Upper lobe of left lung (tissue), 4 donors: ENCODE measurements at regions not wholly inside any gene's neighbourhood (a gene's known extent, or its start where the extent isn't known, plus 50 kb on each side); places are given as distances from the start of the nearest gene placed in this dataset.

Source experiments
- CTCF ChIP-seq, 6 experiments: fragments of 450-650 bp in 4 of 6; fragments of 200-600 bp in 2 of 6; sonication (generic) in 2 of 6; IDR thresholded peaks; one replicate each; pipeline ENCODE4 v1.5.1; 2016 to 2019; ENCODE audit warnings: antibody characterized with exemption in 6 of 6
- POLR2AphosphoS5 ChIP-seq, 2 donors: sonication (generic); formaldehyde crosslinking; IDR thresholded peaks; one replicate each; pipeline ENCODE4 v1.5.1; 2017; ENCODE audit warnings: antibody characterized with exemption in 2 of 2

GRCh38 chr3:124636101-124636862, 94.0 kb upstream of the UMPS start:
- TF ChIP-seq CTCF (IDR thresholded peaks at IDR 0.05) (no peak), POLR2AphosphoS5 (IDR thresholded peaks at IDR 0.05) (no peak)
